SK-N-MC (cell line): ENCODE measurements at regions not wholly inside any gene's neighbourhood (a gene's known extent, or its start where the extent isn't known, plus 50 kb on each side); places are given as distances from the start of the nearest gene placed in this dataset.

ENCODE experiments used
- EZH2 ChIP-seq: fragments of 200-600 bp; sonication (generic); IDR thresholded peaks from one replicate; pipeline ENCODE4 v1.6.1; 2017; ENCODE audit warnings: antibody characterized with exemption
- FOXP2 ChIP-seq: optimal IDR thresholded peaks from 2 replicates; pipeline ENCODE3; 2011; ENCODE audit warnings: mild to moderate bottlenecking, moderate library complexity; ENCODE audit not compliant: insufficient read depth; ENCODE audit errors: extremely low read length, control extremely low read depth

GRCh38 chr2:239495791-239496233, 95.0 kb upstream of the HDAC4 start:
- TF ChIP-seq EZH2 (no peak), FOXP2 (no peak)
